ENCODE measurements at regions not wholly inside any gene's neighbourhood (a gene's known extent, or its start where the extent isn't known, plus 50 kb on each side); places are given as distances from the start of the nearest gene placed in this dataset.
"Not testable (repeated sequence)": the region's sequence is repeated elsewhere in the genome, so short reads cannot be mapped to it uniquely, and the experiment has no call there.

GRCh38 chr20:1727303-1727702, 69.7 kb upstream of the SIRPG start:
- H3K4ac ChIP-seq (ENCODE audit: low read depth, low read length); H4K5ac ChIP-seq (ENCODE audit: low read depth, low read length); H3K9me3 ChIP-seq (ENCODE audit: control insufficient read depth, insufficient read depth, low read length); H4K20me1 ChIP-seq (ENCODE audit: insufficient read depth, low read length); H2AFZ ChIP-seq (replicated peaks; ENCODE audit: low read length, poor library complexity); H3K27ac ChIP-seq (ENCODE audit: insufficient read depth, low read length); H3K27me3 ChIP-seq (ENCODE audit: control insufficient read depth, insufficient read depth, low read length); H3K4me2 ChIP-seq (ENCODE audit: low read depth, low read length); H3K36me3 ChIP-seq (ENCODE audit: control insufficient read depth, insufficient read depth, low read length); H3K14ac ChIP-seq (replicated peaks; ENCODE audit: low read depth, low read length); H2AK9ac ChIP-seq (replicated peaks; ENCODE audit: low read depth, low read length, poor library complexity); H2BK120ac ChIP-seq (ENCODE audit: low read depth, low read length); ATAC-seq (ENCODE audit: low read depth); intact Hi-C loops (cut with micrococcal nuclease); H2BK20ac ChIP-seq (ENCODE audit: low read depth, low read length); H3K56ac ChIP-seq (ENCODE audit: extremely low read depth, insufficient read depth, low read length); H2BK5ac ChIP-seq (ENCODE audit: low read depth, low read length, poor library complexity, severe bottlenecking); CTCF ChIA-PET; POLR2A ChIA-PET (ENCODE audit: unreplicated experiment); BruUV-seq (replicated peaks); H3K23ac ChIP-seq (ENCODE audit: low read depth, low read length); DNase-seq; dilution Hi-C loops (cut with HindIII; ENCODE audit: low sequenced_read_pairs, unreplicated experiment); H3K9ac ChIP-seq (ENCODE audit: low read depth, low read length); in situ Hi-C loops (cut with MboI; ENCODE audit: low sequenced_read_pairs); H3K4me3 ChIP-seq (ENCODE audit: insufficient read depth, low read depth, low read length); H3K18ac ChIP-seq (ENCODE audit: low read depth, low read length); H3K4me1 ChIP-seq (ENCODE audit: control insufficient read depth, insufficient read depth, low read length); H2BK15ac ChIP-seq (ENCODE audit: low read depth, low read length); H3K9me1 ChIP-seq (ENCODE audit: insufficient read depth, low read length); H4K91ac ChIP-seq (ENCODE audit: insufficient read depth, low read depth, low read length); H4K8ac ChIP-seq (ENCODE audit: low read depth in 2 of 2, low read length in 2 of 2); H3K79me1 ChIP-seq (ENCODE audit: low read depth in 1 of 2, low read length in 2 of 2); H2AK5ac ChIP-seq (ENCODE audit: low read depth, low read length): not testable (repeated sequence)
- WGBS, 2 experiments (ENCODE audit: extremely low coverage in 2 of 2, insufficient read length in 1 of 2), result no CpG with 5 or more reads among the region's 3 CpGs

Data from IMR-90 (cell line).